IgD-negative memory B cell (primary cell): ENCODE measurements at regions not wholly inside any gene's neighbourhood (a gene's known extent, or its start where the extent isn't known, plus 50 kb on each side); places are given as distances from the start of the nearest gene placed in this dataset.
"Not testable (repeated sequence)": the region's sequence is repeated elsewhere in the genome, so short reads cannot be mapped to it uniquely, and the experiment has no call there.

ENCODE experiments used
- H3K27ac Mint-ChIP-seq, 3 donors: one replicate each; pipeline ENCODE4 v1.8.0; 2020 to 2022; ENCODE audit warnings: mild to moderate bottlenecking in 3 of 3, mixed read lengths in 3 of 3, moderate library complexity in 1 of 3
- H3K27me3 Mint-ChIP-seq: one replicate; pipeline ENCODE4 v1.8.0; 2021; ENCODE audit warnings: mixed read lengths
- H3K36me3 Mint-ChIP-seq: one replicate; pipeline ENCODE4 v1.8.0; 2020; ENCODE audit warnings: mild to moderate bottlenecking, mixed read lengths
- H3K4me1 Mint-ChIP-seq, 3 donors: one replicate each; pipeline ENCODE4 v1.8.0; 2020 to 2022; ENCODE audit warnings: mixed read lengths in 3 of 3, mild to moderate bottlenecking in 1 of 3
- H3K4me3 Mint-ChIP-seq, 4 donors: one replicate each; pipeline ENCODE4 v1.8.0; 2020 to 2022; ENCODE audit warnings: mild to moderate bottlenecking in 4 of 4, mixed read lengths in 4 of 4, moderate library complexity in 3 of 4
- H3K9me3 Mint-ChIP-seq, 3 donors: one replicate each; pipeline ENCODE4 v1.8.0; 2020 to 2021; ENCODE audit warnings: mixed read lengths in 3 of 3, mild to moderate bottlenecking in 1 of 3

GRCh38 chr1:224820341-224820740 lies 109.1 kb upstream of the DNAH14 start:
- peaks cover 3% of the 10 kb centered on the region for H3K27me3 Mint-ChIP-seq

GRCh38 chr1:224821751-224822150 lies 107.7 kb upstream of the DNAH14 start:
- H3K4me1 Mint-ChIP-seq = not testable (repeated sequence)

More at GRCh38 chr1:224820341-224820740, 109.1 kb upstream of the DNAH14 start:
- Mint-ChIP-seq H3K4me3 (no peak overlapping the region), H3K4me1 (peaks cover 0 to 1% (median 0%) of the 10 kb centered on the region in 3 donors), H3K27ac (no peak overlapping the region), H3K9me3 (peaks cover 5 to 17% (median 13%) of the 10 kb centered on the region in 3 donors), H3K36me3 (no peaks in the 10 kb centered on the region)

GRCh38 chr1:224825525-224826000 lies 103.9 kb upstream of the DNAH14 start:
- Mint-ChIP-seq H3K4me3 (no peak overlapping the region), H3K4me1 (no peaks in the 10 kb centered on the region), H3K9me3 (peaks cover 2 to 16% (median 7%) of the 10 kb centered on the region in 3 donors), H3K27me3 (peaks cover 10% of the 10 kb centered on the region), H3K36me3 (no peaks in the 10 kb centered on the region), H3K27ac (peak overlapping the region in 1 of 3 donors; percentile 14)

More at GRCh38 chr1:224821751-224822150, 107.7 kb upstream of the DNAH14 start:
- not testable (repeated sequence) for H3K27me3 Mint-ChIP-seq, H3K36me3 Mint-ChIP-seq, H3K4me3 Mint-ChIP-seq, H3K27ac Mint-ChIP-seq
- H3K9me3 Mint-ChIP-seq = peaks cover 5 to 16% (median 12%) of the 10 kb centered on the region in 3 donors

GRCh38 chr1:224828691-224829090 lies 100.8 kb upstream of the DNAH14 start:
- Mint-ChIP-seq H3K36me3 (no peaks in the 10 kb centered on the region), H3K4me3 (no peak overlapping the region), H3K27me3 (peaks cover 10% of the 10 kb centered on the region)

GRCh38 chr1:224831501-224831900 lies 98.0 kb upstream of the DNAH14 start:
- Mint-ChIP-seq H3K4me1 (no peaks in the 10 kb centered on the region), H3K9me3 (peaks cover 0 to 13% (median 5%) of the 10 kb centered on the region in 3 donors), H3K4me3 (no peak overlapping the region), H3K36me3 (no peaks in the 10 kb centered on the region), H3K27me3 (peaks cover 7% of the 10 kb centered on the region), H3K27ac (no peak overlapping the region)

More at GRCh38 chr1:224828691-224829090, 100.8 kb upstream of the DNAH14 start:
- no peak overlapping the region for H3K27ac Mint-ChIP-seq
- peaks cover 9 to 10% (median 10%) of the 10 kb centered on the region in 3 donors for H3K9me3 Mint-ChIP-seq
- no peaks in the 10 kb centered on the region for H3K4me1 Mint-ChIP-seq

- H3K4me1 Mint-ChIP-seq, H3K36me3 Mint-ChIP-seq, H3K4me3 Mint-ChIP-seq, H3K27ac Mint-ChIP-seq, H3K27me3 Mint-ChIP-seq, H3K9me3 Mint-ChIP-seq: not testable (repeated sequence)
These were observed 89.7 kb upstream of the DNAH14 start for GRCh38 chr1:224839648-224840300.

- not testable (repeated sequence) for H3K4me1 Mint-ChIP-seq, H3K27me3 Mint-ChIP-seq, H3K36me3 Mint-ChIP-seq, H3K4me3 Mint-ChIP-seq, H3K9me3 Mint-ChIP-seq, H3K27ac Mint-ChIP-seq
These were observed 87.7 kb upstream of the DNAH14 start for GRCh38 chr1:224841803-224842202.

- no peak overlapping the region for H3K4me3 Mint-ChIP-seq
- H3K27me3 Mint-ChIP-seq = no peaks in the 10 kb centered on the region
- peaks cover 0 to 5% (median 3%) of the 10 kb centered on the region in 3 donors for H3K9me3 Mint-ChIP-seq
- no peak overlapping the region for H3K27ac Mint-ChIP-seq
- no peaks in the 10 kb centered on the region for H3K4me1 Mint-ChIP-seq
- no peaks in the 10 kb centered on the region for H3K36me3 Mint-ChIP-seq
These were observed 83.2 kb upstream of the DNAH14 start for GRCh38 chr1:224846119-224846907.

GRCh38 chr1:224850446-224850845 lies 79.0 kb upstream of the DNAH14 start:
- Mint-ChIP-seq H3K4me3 (peak overlapping the region in 1 of 4 donors; percentile 4), H3K4me1 (no peaks in the 10 kb centered on the region), H3K27me3 (peaks cover 2% of the 10 kb centered on the region), H3K36me3 (no peaks in the 10 kb centered on the region), H3K27ac (peak overlapping the region in 1 of 3 donors; percentile 53), H3K9me3 (no peaks in the 10 kb centered on the region)

GRCh38 chr1:224851210-224851847 lies 78.1 kb upstream of the DNAH14 start:
- H3K9me3 Mint-ChIP-seq = no peaks in the 10 kb centered on the region
- H3K4me3 Mint-ChIP-seq = no peak overlapping the region
- H3K27ac Mint-ChIP-seq = no peak overlapping the region
- peaks cover 2% of the 10 kb centered on the region for H3K27me3 Mint-ChIP-seq
- no peaks in the 10 kb centered on the region for H3K36me3 Mint-ChIP-seq
- no peaks in the 10 kb centered on the region for H3K4me1 Mint-ChIP-seq

GRCh38 chr1:224851848-224852261 lies 77.6 kb upstream of the DNAH14 start:
- Mint-ChIP-seq H3K36me3 (no peaks in the 10 kb centered on the region), H3K27me3 (peaks cover 2% of the 10 kb centered on the region), H3K4me1 (no peaks in the 10 kb centered on the region), H3K4me3 (no peak overlapping the region), H3K9me3 (peaks cover 0 to 2% (median 0%) of the 10 kb centered on the region in 3 donors), H3K27ac (no peak overlapping the region)

- Mint-ChIP-seq H3K27me3 (peaks cover 2% of the 10 kb centered on the region), H3K4me1 (no peaks in the 10 kb centered on the region), H3K4me3 (no peak overlapping the region), H3K27ac (no peak overlapping the region), H3K9me3 (peaks cover 0 to 2% (median 0%) of the 10 kb centered on the region in 3 donors), H3K36me3 (no peaks in the 10 kb centered on the region)
These were observed 76.4 kb upstream of the DNAH14 start for GRCh38 chr1:224852901-224853568.

- H3K27ac Mint-ChIP-seq = no peak overlapping the region
- no peaks in the 10 kb centered on the region for H3K36me3 Mint-ChIP-seq
- H3K9me3 Mint-ChIP-seq = peaks cover 0 to 4% (median 0%) of the 10 kb centered on the region in 3 donors
- no peaks in the 10 kb centered on the region for H3K4me1 Mint-ChIP-seq
- peaks cover 4% of the 10 kb centered on the region for H3K27me3 Mint-ChIP-seq
- H3K4me3 Mint-ChIP-seq = peak overlapping the region in 1 of 4 donors; percentile 22
These were observed 72.5 kb upstream of the DNAH14 start for GRCh38 chr1:224856973-224857372.

GRCh38 chr1:224859651-224860050 lies 69.8 kb upstream of the DNAH14 start:
- H3K36me3 Mint-ChIP-seq = no peaks in the 10 kb centered on the region
- H3K4me3 Mint-ChIP-seq = no peak overlapping the region
- peaks cover 5% of the 10 kb centered on the region for H3K27me3 Mint-ChIP-seq
- peaks cover 0 to 4% (median 2%) of the 10 kb centered on the region in 3 donors for H3K9me3 Mint-ChIP-seq
- H3K27ac Mint-ChIP-seq = no peak overlapping the region
- H3K4me1 Mint-ChIP-seq = no peaks in the 10 kb centered on the region
